BLaER1 (cell line): ENCODE measurements at regions not wholly inside any gene's neighbourhood (a gene's known extent, or its start where the extent isn't known, plus 50 kb on each side); places are given as distances from the start of the nearest gene placed in this dataset.
A peak's percentile ranks its signal among the peaks of the same experiment; 100 is the strongest.
"Not testable (repeated sequence)": the region's sequence is repeated elsewhere in the genome, so short reads cannot be mapped to it uniquely, and the experiment has no call there.

Experiments used
- H3K27ac ChIP-seq: shearing (Covaris generic); formaldehyde crosslinking; 2 replicates; pipeline ENCODE4 v1.8.1; 2022
- H3K27me3 ChIP-seq: shearing (Covaris generic); formaldehyde crosslinking; 2 replicates; pipeline ENCODE4 v1.8.1; 2022
- H3K36me3 ChIP-seq: shearing (Covaris generic); formaldehyde crosslinking; 2 replicates; pipeline ENCODE4 v1.8.1; 2022
- H3K4me1 ChIP-seq: shearing (Covaris generic); formaldehyde crosslinking; 2 replicates; pipeline ENCODE4 v1.8.1; 2022
- H3K4me2 ChIP-seq: shearing (Covaris generic); formaldehyde crosslinking; 2 replicates; pipeline ENCODE4 v1.8.1; 2022
- H3K4me3 ChIP-seq: shearing (Covaris generic); formaldehyde crosslinking; 2 replicates; pipeline ENCODE4 v1.8.1; 2022
- H3K9ac ChIP-seq: shearing (Covaris generic); formaldehyde crosslinking; 2 replicates; pipeline ENCODE4 v1.8.1; 2022
- H3K9me3 ChIP-seq: shearing (Covaris generic); formaldehyde crosslinking; 2 replicates; pipeline ENCODE4 v1.8.1; 2022
- H4K20me1 ChIP-seq: shearing (Covaris generic); formaldehyde crosslinking; 2 replicates; pipeline ENCODE4 v1.8.1; 2022
- Cebpa-rat ChIP-seq: shearing (Covaris generic); IDR thresholded peaks from 2 replicates; pipeline ENCODE4 v1.8.1; 2022

DNA sequence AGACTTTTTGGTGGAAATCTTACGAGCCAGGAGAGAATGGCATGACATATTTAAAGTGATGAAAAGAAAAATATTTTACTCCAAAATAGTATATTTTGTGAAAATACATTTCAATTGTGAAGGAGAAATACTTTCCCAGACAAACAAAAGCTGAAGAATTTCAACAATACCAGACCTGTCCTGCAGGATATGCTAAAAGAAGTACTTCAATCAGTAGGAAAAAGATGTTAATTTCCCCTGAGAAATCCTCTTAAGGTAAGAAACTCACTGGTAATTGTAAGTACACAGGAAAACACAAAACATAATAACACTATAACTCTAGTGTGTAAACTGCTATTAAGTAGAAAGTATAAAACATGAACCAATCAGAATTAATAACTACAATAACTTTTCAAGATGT lies 341.8 kb upstream of the GJE1 start:
- no peak for TF ChIP-seq Cebpa-rat
- H3K9ac ChIP-seq, result no peak overlapping the region
- no peak overlapping the region for H3K27ac ChIP-seq
- H3K27me3 ChIP-seq, result no peaks in the 10 kb centered on the region
- H3K36me3 ChIP-seq, result no peaks in the 10 kb centered on the region
- H3K9me3 ChIP-seq, result no peaks in the 10 kb centered on the region
- no peak overlapping the region for H3K4me3 ChIP-seq
- no peak overlapping the region for H3K4me2 ChIP-seq
- H4K20me1 ChIP-seq, result no peaks in the 10 kb centered on the region
- H3K4me1 ChIP-seq, result no peaks in the 10 kb centered on the region

DNA sequence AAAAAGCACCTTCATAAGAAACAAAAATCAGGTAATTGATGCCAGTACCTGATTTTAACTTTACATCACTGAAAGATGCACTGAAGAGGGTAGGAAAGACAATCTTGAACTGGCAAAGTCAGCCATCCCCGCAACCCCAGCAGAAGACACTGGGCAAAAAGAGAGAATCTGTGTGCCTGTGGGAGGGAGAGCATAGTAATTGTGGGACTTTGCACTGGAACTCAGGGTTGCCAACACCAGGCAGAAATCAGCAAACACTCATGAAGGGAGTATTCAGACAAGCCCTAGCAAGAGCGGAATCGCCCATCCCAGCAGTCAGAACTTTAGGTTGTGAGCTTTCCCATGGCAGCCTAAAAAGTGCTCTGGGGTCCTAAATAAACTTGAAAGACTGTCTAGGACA lies 344.6 kb upstream of the GJE1 start:
- no peak overlapping the region for H3K27ac ChIP-seq
- no peaks in the 10 kb centered on the region for H3K9me3 ChIP-seq
- no peak for TF ChIP-seq Cebpa-rat
- H3K4me3 ChIP-seq, result no peak overlapping the region
- H3K9ac ChIP-seq, result no peak overlapping the region
- no peaks in the 10 kb centered on the region for H3K4me1 ChIP-seq
- no peaks in the 10 kb centered on the region for H4K20me1 ChIP-seq
- H3K36me3 ChIP-seq, result no peaks in the 10 kb centered on the region
- H3K4me2 ChIP-seq, result no peak overlapping the region
- no peaks in the 10 kb centered on the region for H3K27me3 ChIP-seq

DNA sequence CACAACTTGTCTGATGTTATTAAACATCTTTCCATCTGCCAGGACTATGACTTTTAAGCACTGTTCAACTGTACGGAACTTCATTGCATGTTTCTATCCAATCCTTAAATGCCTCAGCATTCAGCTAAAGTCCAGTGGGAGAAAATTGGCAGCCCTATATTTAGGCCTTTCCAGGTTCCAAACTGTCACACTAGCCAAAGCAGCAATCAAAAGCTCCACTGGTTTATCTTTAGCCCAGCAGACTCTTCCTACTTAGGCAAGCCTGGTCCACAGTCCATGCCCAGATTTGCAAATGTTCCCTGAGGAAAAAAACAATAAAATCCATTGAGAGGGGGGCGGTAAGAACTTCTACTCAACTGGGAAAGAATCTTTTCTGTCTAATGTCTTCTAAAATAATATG lies 349.1 kb upstream of the GJE1 start:
- H3K36me3 ChIP-seq, result no peaks in the 10 kb centered on the region
- no peak overlapping the region for H3K27ac ChIP-seq
- no peaks in the 10 kb centered on the region for H3K9me3 ChIP-seq
- H3K4me2 ChIP-seq, result no peak overlapping the region
- H3K4me3 ChIP-seq, result no peak overlapping the region
- H3K27me3 ChIP-seq, result no peaks in the 10 kb centered on the region
- no peak for TF ChIP-seq Cebpa-rat
- H3K4me1 ChIP-seq, result no peaks in the 10 kb centered on the region
- no peak overlapping the region for H3K9ac ChIP-seq
- H4K20me1 ChIP-seq, result no peaks in the 10 kb centered on the region

DNA sequence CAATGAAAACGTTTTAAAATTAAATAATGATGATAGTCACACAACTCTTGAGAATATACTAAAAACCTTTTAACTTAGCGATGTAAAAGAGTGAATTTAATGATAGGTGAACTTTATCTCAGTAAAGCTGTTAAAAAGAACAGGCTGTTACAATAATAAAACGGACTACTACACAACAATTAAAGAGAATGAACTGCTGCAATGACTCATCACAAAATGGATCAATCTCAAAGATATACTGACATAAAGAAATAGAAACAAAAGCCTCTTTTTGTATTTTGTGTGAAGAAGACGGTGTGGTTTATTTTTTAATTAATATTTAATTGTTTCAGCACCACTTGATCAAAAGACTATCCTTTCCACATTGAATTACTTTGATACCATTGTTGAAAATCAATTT lies 352.4 kb upstream of the GJE1 start:
- H3K9me3 ChIP-seq, result no peaks in the 10 kb centered on the region
- no peak overlapping the region for H3K27ac ChIP-seq
- TF ChIP-seq Cebpa-rat, result no peak
- H3K27me3 ChIP-seq, result no peaks in the 10 kb centered on the region
- no peaks in the 10 kb centered on the region for H4K20me1 ChIP-seq
- no peaks in the 10 kb centered on the region for H3K4me1 ChIP-seq
- no peak overlapping the region for H3K4me2 ChIP-seq
- H3K9ac ChIP-seq, result no peak overlapping the region
- H3K36me3 ChIP-seq, result no peaks in the 10 kb centered on the region
- no peak overlapping the region for H3K4me3 ChIP-seq

DNA sequence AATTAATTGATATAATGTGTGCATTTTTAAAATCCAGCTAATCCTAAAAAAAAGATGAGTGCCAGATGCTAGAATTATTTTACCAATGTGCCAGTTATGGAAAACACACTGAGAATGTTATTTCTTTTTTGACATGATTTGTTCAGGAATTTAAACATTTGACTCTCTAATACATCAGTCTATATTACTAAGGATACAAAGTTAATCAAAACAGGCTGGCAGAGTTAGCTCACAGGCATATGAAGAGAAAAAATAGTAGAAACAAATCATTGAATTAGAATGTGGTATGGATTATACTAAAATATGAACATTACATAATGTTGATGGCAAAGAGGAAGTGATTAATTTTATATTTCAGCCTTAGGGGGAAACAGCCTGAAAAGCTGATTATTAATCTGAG lies 368.3 kb upstream of the GJE1 start:
- Histone ChIP-seq H3K27me3 (no peaks in the 10 kb centered on the region), H4K20me1 (no peaks in the 10 kb centered on the region), H3K9me3 (no peaks in the 10 kb centered on the region), H3K36me3 (no peaks in the 10 kb centered on the region), H3K27ac (no peak overlapping the region), H3K4me1 (no peaks in the 10 kb centered on the region), H3K9ac (no peak overlapping the region), H3K4me2 (no peak overlapping the region), H3K4me3 (no peak overlapping the region)
- no peak for TF ChIP-seq Cebpa-rat

DNA sequence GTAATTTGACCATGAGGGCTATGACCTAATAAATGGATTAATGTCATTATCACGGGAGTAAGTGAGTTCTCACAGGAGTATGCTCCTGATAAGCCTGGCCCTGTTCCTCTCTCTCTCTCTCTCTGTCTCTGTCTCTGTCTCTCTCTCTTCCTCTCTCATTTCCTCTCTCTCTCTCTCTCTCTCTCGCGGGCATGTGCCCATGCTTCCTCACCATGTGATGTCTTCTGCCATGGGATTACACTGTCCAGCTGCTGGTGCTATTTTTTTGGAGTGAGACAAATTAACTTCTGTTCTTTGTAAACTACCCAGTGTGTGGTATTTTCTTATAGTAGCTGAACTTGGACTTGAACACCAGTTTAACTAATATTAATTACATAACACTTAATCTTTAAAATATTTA lies 374.3 kb upstream of the GJE1 start:
- no peaks in the 10 kb centered on the region for H3K36me3 ChIP-seq
- H3K27me3 ChIP-seq, result no peaks in the 10 kb centered on the region
- no peaks in the 10 kb centered on the region for H4K20me1 ChIP-seq
- H3K27ac ChIP-seq, result no peak overlapping the region
- no peaks in the 10 kb centered on the region for H3K9me3 ChIP-seq
- TF ChIP-seq Cebpa-rat, result no peak
- no peak overlapping the region for H3K9ac ChIP-seq
- no peak overlapping the region for H3K4me2 ChIP-seq
- no peak overlapping the region for H3K4me3 ChIP-seq
- H3K4me1 ChIP-seq, result no peaks in the 10 kb centered on the region

DNA sequence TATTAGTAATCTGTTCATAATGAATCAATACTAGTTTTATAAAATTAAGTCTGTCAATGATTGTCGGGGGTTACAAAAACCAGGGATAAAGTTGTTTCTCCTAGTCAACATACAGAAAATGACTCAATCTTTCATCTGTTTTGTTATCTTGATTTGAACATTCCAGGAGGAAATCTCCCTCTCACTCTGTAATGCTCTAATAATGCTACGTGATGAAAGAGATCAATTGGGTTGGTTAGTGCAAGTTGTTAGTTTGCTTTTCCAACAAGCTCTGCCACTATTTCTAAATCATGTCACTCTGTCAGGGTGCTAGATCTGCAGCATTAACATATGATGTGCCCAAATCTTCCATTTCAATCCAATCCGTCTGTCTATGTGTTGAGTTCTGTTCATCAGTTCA lies 379.5 kb upstream of the GJE1 start:
- no peak overlapping the region for H3K9ac ChIP-seq

DNA sequence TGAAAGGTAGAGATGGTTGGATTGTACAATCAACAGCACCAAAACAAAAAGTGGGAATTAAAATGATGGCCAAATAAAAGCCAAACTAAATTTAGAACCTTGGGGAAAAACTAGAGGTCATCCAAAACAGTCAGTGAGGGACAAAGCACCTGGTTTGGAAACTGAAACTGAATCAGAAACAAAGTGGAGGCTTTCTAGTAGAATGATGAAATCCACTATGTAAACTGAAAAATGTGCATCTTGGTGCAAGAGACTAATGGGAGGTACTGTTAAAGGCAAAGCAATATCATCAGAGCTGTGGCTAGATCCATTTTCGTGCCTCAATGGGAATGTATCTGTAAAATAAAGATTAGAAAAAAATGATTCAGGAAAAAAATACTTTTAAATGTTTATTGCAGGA lies 380.0 kb upstream of the GJE1 start:
- Histone ChIP-seq H3K36me3 (no peaks in the 10 kb centered on the region), H3K27ac (no peak overlapping the region), H3K9me3 (no peaks in the 10 kb centered on the region), H3K4me2 (no peak overlapping the region), H3K27me3 (no peaks in the 10 kb centered on the region), H3K9ac (no peak overlapping the region), H4K20me1 (no peaks in the 10 kb centered on the region), H3K4me3 (no peak overlapping the region), H3K4me1 (no peaks in the 10 kb centered on the region)
- no peak for TF ChIP-seq Cebpa-rat

More for the DNA sequence above, 379.5 kb upstream of the GJE1 start:
- Histone ChIP-seq H3K27ac (no peak overlapping the region), H3K4me1 (no peaks in the 10 kb centered on the region), H3K36me3 (no peaks in the 10 kb centered on the region), H3K4me2 (no peak overlapping the region), H3K4me3 (no peak overlapping the region), H3K9me3 (no peaks in the 10 kb centered on the region), H3K27me3 (no peaks in the 10 kb centered on the region), H4K20me1 (no peaks in the 10 kb centered on the region)
- TF ChIP-seq Cebpa-rat, result no peak

DNA sequence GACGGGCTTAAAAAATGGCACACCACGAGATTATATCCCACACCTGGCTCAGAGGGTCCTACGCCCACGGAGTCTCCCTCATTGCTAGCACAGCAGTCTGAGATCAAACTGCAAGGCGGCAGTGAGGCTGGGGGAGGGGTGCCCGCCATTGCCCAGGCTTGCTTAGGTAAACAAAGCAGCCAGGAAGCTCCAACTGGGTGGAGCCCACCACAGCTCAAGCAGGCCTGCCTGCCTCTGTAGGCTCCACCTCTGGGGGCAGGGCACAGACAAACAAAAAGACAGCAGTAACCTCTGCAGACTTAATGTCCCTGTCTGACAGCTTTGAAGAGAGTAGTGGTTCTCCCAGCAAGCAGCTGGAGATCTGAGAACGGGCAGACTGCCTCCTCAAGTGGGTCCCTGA lies 386.4 kb upstream of the GJE1 start:
- not testable (repeated sequence) for H3K4me2 ChIP-seq, H3K36me3 ChIP-seq, H4K20me1 ChIP-seq, H3K9ac ChIP-seq, H3K27ac ChIP-seq, H3K4me3 ChIP-seq, H3K9me3 ChIP-seq, H3K27me3 ChIP-seq
- H3K4me1 ChIP-seq, result peaks cover 18% of the 10 kb centered on the region

DNA sequence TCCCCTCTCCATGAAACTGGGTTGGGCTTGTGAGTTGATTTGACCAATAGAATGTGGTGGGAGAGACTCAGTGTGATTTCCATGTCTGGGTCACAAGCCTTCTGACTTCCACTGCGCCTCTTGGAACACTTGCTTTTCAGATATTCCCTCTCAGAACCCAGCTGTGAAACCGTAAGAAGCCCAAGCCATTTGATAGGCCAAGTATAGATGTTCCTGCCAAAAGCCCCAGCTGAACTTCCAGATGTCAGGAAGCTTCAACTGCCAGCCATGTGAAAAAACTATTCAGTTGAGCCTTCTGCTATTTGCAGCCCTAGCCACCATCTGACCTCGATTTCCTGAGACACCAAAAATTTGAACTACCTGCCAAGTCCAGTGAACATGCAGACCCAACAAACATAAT lies 387.8 kb upstream of the GJE1 start:
- Histone ChIP-seq H4K20me1 (no peaks in the 10 kb centered on the region), H3K27ac (peak overlapping the region; percentile 36), H3K4me2 (peak overlapping the region; percentile 55), H3K27me3 (no peaks in the 10 kb centered on the region), H3K4me1 (peaks cover 18% of the 10 kb centered on the region), H3K9ac (no peak overlapping the region), H3K4me3 (no peak overlapping the region), H3K9me3 (no peaks in the 10 kb centered on the region), H3K36me3 (no peaks in the 10 kb centered on the region)
- TF ChIP-seq Cebpa-rat, result no peak

DNA sequence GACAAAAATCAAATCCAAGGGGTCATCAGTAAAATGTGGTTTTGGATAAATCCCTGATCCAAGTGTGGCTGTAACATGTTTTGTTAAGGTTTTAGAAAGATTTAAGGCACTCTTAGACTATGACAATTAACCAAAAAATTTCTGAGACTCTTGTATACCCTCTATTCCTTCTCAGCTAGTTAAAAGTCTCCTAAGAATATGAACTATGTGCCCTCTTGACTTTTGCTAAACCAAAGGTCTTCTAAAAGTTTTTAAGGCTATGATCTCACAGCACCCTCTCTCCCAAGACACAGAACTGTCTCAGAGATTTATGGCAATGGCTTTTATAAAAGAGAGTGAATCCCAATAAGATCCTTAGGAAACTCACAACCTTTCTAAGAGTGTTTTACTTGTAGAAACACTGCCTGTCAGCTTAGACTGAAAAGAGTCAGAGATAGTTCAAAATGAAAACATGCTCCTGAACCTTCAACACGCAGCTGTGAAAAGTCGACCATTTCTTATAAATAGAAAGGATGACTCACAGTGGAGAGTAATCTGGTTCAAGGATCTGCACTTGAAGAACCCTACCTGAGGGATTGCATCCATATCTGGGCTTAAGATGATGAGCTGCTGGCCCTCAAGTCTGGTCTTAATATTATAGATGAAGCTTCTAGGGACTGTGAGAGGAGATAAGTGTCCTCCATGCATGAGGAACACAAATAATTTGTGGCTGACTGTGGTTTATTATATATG lies 388.4 kb upstream of the GJE1 start:
- Histone ChIP-seq H3K36me3 (no peaks in the 10 kb centered on the region), H3K27ac (peak overlapping the region; percentile 36), H3K9me3 (no peaks in the 10 kb centered on the region), H3K4me3 (no peak overlapping the region), H3K27me3 (no peaks in the 10 kb centered on the region), H3K4me2 (peak overlapping the region; percentile 55), H3K9ac (no peak overlapping the region), H3K4me1 (peaks cover 18% of the 10 kb centered on the region), H4K20me1 (no peaks in the 10 kb centered on the region)
- TF ChIP-seq Cebpa-rat, result no peak
